ENCODE measurements at regions not wholly inside any gene's neighbourhood (a gene's known extent, or its start where the extent isn't known, plus 50 kb on each side); places are given as distances from the start of the nearest gene placed in this dataset.
"Not testable (repeated sequence)": the region's sequence is repeated elsewhere in the genome, so short reads cannot be mapped to it uniquely, and the experiment has no call there.

- DNase-seq (no peak), ATAC-seq (no peak)
Observed at GRCh38 chr1:104309673-104310072, 560.0 kb downstream of the AMY1C start.

- DNase-seq, result no peak
- ATAC-seq, result no peak
Observed at GRCh38 chr1:104315823-104316222, 566.1 kb downstream of the AMY1C start.

- ATAC-seq (no peak), DNase-seq (no peak)
Observed at GRCh38 chr1:104322131-104322530, 572.4 kb downstream of the AMY1C start.

GRCh38 chr1:104329278-104329677, 579.6 kb downstream of the AMY1C start:
- DNase-seq (no peak), ATAC-seq (no peak)

- DNase-seq (no peak), ATAC-seq (no peak)
Observed at GRCh38 chr1:104331763-104332162, 582.1 kb downstream of the AMY1C start.

GRCh38 chr1:104337927-104338326, 588.2 kb downstream of the AMY1C start:
- DNase-seq, ATAC-seq: not testable (repeated sequence)

GRCh38 chr1:104341944-104342343, 592.2 kb downstream of the AMY1C start:
- DNase-seq, result no peak
- ATAC-seq, result no peak

- DNase-seq (no peak), ATAC-seq (no peak)
Observed at GRCh38 chr1:104348277-104348676, 598.6 kb downstream of the AMY1C start.

GRCh38 chr1:104353580-104353979, 603.9 kb downstream of the AMY1C start:
- ATAC-seq, result no peak
- no peak for DNase-seq

- no peak for ATAC-seq
- no peak for DNase-seq
Observed at GRCh38 chr1:104358086-104358485, 608.4 kb downstream of the AMY1C start.

GRCh38 chr1:104358621-104359020, 608.9 kb downstream of the AMY1C start:
- ATAC-seq (no peak), DNase-seq (no peak)

GRCh38 chr1:104378414-104378813, 628.7 kb downstream of the AMY1C start:
- ATAC-seq (no peak), DNase-seq (no peak)

GRCh38 chr1:104380003-104380402, 630.3 kb downstream of the AMY1C start:
- no peak for DNase-seq
- no peak for ATAC-seq

GRCh38 chr1:104387716-104388508, 638.2 kb downstream of the AMY1C start:
- DNase-seq (no peak), ATAC-seq (no peak)

- DNase-seq (no peak), ATAC-seq (no peak)
Observed at GRCh38 chr1:104392552-104392951, 642.9 kb downstream of the AMY1C start.

- DNase-seq (no peak), ATAC-seq (no peak)
Observed at GRCh38 chr1:104402178-104402577, 652.5 kb downstream of the AMY1C start.

- ATAC-seq (no peak), DNase-seq (no peak)
Observed at GRCh38 chr1:104403883-104404282, 654.2 kb downstream of the AMY1C start.

- ATAC-seq (no peak), DNase-seq (no peak)
Observed at GRCh38 chr1:104406728-104407127, 657.0 kb downstream of the AMY1C start.

GRCh38 chr1:104408268-104408667, 658.6 kb downstream of the AMY1C start:
- DNase-seq (no peak), ATAC-seq (no peak)

GRCh38 chr1:104435255-104435654, 685.6 kb downstream of the AMY1C start:
- no peak for DNase-seq
- no peak for ATAC-seq

- no peak for DNase-seq
- ATAC-seq, result no peak
Observed at GRCh38 chr1:104440011-104440410, 690.3 kb downstream of the AMY1C start.

- ATAC-seq (no peak), DNase-seq (no peak)
Observed at GRCh38 chr1:104456724-104457123, 707.0 kb downstream of the AMY1C start.

GRCh38 chr1:104459886-104460285, 710.2 kb downstream of the AMY1C start:
- DNase-seq (no peak), ATAC-seq (no peak)

- DNase-seq (no peak), ATAC-seq (no peak)
Observed at GRCh38 chr1:104460880-104461279, 711.2 kb downstream of the AMY1C start.

Data from stimulated activated naive CD8-positive, alpha-beta T cell treated with anti-CD3 and anti-CD28 coated beads, Interleukin-15, Interleukin-2, amounts not matched to agents 100 U/mL and 50 U/mL, for 24 hours (primary cell).